Calu3 (cell line): ENCODE measurements at regions not wholly inside any gene's neighbourhood (a gene's known extent, or its start where the extent isn't known, plus 50 kb on each side); places are given as distances from the start of the nearest gene placed in this dataset.

Experiments used
- BruUV-seq: library from RNA; stranded (reverse); fragments of 400-500 nt; replicated peaks from 2 replicates; lab custom pipeline; 2021; lab: Mats Ljungman, UMichigan
- CTCF ChIA-PET: fragments of 300-600 bp; sonication (Branson Sonifier 250); formaldehyde crosslinking; loops from one replicate; lab custom pipeline; 2022; ENCODE audit warnings: antibody characterized with exemption; lab: Charles Lee
- DNase-seq: peaks from one replicate; pipeline ENCODE4 v3.0.0; 2022
- H3K27ac Mint-ChIP-seq: one replicate; pipeline ENCODE4 v1.8.0; 2022; ENCODE audit warnings: mixed read lengths; ENCODE audit not compliant: unreplicated experiment
- H3K27me3 Mint-ChIP-seq: one replicate; pipeline ENCODE4 v1.8.0; 2022; ENCODE audit warnings: mixed read lengths; ENCODE audit not compliant: unreplicated experiment
- H3K36me3 Mint-ChIP-seq: one replicate; pipeline ENCODE4 v1.8.0; 2022; ENCODE audit warnings: mild to moderate bottlenecking, moderate library complexity, mixed read lengths; ENCODE audit not compliant: insufficient read depth, unreplicated experiment
- H3K4me1 Mint-ChIP-seq: one replicate; pipeline ENCODE4 v1.8.0; 2022; ENCODE audit warnings: mild to moderate bottlenecking, low read depth, mixed read lengths; ENCODE audit not compliant: unreplicated experiment
- H3K4me3 Mint-ChIP-seq: one replicate; pipeline ENCODE4 v1.8.0; 2022; ENCODE audit warnings: mild to moderate bottlenecking, low read depth, moderate library complexity, mixed read lengths; ENCODE audit not compliant: unreplicated experiment
- H3K9me3 Mint-ChIP-seq: one replicate; pipeline ENCODE4 v1.8.0; 2022; ENCODE audit warnings: low read depth, mixed read lengths; ENCODE audit not compliant: unreplicated experiment
- intact Hi-C: fragments of 100-400 bp; cut with micrococcal nuclease; formaldehyde crosslinking; loops from one replicate; pipeline ENCODE4 v1.10.0; 2022; ENCODE audit not compliant: unreplicated experiment
- TF ChIP-seq, protein P1 (sequence below): fragments of 200-600 bp; IDR thresholded peaks from one replicate; pipeline ENCODE4 v1.8.0; 2022; ENCODE audit warnings: antibody characterized with exemption; ENCODE audit not compliant: unreplicated experiment

- no peaks in the 10 kb centered on the region for H3K27me3 Mint-ChIP-seq
- H3K36me3 Mint-ChIP-seq: no peaks in the 10 kb centered on the region
- intact Hi-C loops: no loop called here
- no peak overlapping the region for H3K4me3 Mint-ChIP-seq
- H3K9me3 Mint-ChIP-seq: peaks cover 16% of the 10 kb centered on the region
- no peak overlapping the region for H3K27ac Mint-ChIP-seq
- no peak for DNase-seq
- CTCF ChIA-PET: no interaction called here
- BruUV-seq: no TSS peak
- TF ChIP-seq, protein P1, sequence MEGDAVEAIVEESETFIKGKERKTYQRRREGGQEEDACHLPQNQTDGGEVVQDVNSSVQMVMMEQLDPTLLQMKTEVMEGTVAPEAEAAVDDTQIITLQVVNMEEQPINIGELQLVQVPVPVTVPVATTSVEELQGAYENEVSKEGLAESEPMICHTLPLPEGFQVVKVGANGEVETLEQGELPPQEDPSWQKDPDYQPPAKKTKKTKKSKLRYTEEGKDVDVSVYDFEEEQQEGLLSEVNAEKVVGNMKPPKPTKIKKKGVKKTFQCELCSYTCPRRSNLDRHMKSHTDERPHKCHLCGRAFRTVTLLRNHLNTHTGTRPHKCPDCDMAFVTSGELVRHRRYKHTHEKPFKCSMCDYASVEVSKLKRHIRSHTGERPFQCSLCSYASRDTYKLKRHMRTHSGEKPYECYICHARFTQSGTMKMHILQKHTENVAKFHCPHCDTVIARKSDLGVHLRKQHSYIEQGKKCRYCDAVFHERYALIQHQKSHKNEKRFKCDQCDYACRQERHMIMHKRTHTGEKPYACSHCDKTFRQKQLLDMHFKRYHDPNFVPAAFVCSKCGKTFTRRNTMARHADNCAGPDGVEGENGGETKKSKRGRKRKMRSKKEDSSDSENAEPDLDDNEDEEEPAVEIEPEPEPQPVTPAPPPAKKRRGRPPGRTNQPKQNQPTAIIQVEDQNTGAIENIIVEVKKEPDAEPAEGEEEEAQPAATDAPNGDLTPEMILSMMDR: no peak
- H3K4me1 Mint-ChIP-seq: no peaks in the 10 kb centered on the region
Observed at GRCh38 chr1:14106679-14107313, 406.8 kb downstream of the PRDM2 start.

DNA sequence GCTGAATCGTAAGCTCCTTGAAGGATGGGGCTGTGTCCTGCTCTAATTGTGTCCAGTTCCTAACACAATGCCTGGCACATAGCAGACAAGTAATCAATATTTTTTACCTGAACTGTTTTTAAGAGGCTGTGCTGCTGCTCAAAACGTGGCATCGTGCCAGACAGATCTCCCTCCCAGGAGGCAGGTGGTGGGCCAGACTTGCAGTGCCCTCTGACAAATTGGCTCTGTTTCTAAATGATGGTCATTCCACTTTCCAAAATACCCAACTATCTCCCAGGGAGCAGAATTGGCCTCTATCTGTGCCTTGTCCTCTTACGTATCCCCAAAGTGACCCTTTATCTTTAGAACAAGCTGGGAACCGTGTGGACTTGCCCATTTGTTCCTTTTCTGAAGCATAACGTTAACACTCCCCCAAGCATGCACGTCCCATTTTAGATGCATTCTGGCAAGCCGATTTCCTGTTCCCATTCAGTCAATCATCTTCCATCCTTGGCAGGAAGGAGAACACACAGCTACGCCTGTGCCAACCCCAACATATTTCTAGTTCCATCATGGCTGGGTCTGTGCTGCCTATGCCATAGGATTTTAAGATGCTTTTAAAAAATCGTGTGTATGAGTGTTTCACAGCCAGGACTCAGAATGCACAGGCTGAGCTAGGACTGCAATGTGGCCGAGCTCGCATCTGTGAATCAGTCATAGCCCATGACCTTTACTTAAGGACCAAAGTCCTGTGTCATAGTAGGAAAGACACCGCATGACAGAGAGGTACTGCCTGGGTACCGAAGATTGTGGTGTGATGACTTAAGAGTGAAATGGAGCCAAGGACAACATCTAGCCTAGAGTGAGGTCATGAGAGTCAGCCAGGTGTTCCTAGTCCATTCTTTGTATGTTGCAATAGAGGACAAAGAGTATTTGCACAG lies 408.6 kb downstream of the PRDM2 start:
- TF ChIP-seq, protein P1: no peak
- BruUV-seq: no TSS peak
- Mint-ChIP-seq H3K9me3 (peaks cover 17% of the 10 kb centered on the region), H3K4me1 (no peaks in the 10 kb centered on the region), H3K27ac (no peak overlapping the region), H3K27me3 (no peaks in the 10 kb centered on the region), H3K36me3 (no peaks in the 10 kb centered on the region), H3K4me3 (no peak overlapping the region)
- CTCF ChIA-PET: no interaction called here
- no peak for DNase-seq
- intact Hi-C loops: no loop called here

GRCh38 chr1:14109276-14109635 lies 409.3 kb downstream of the PRDM2 start:
- no peaks in the 10 kb centered on the region for H3K4me1 Mint-ChIP-seq
- no peak overlapping the region for H3K4me3 Mint-ChIP-seq
- TF ChIP-seq, protein P1: no peak
- BruUV-seq: no TSS peak
- peaks cover 17% of the 10 kb centered on the region for H3K9me3 Mint-ChIP-seq
- DNase-seq: no peak
- H3K27ac Mint-ChIP-seq: no peak overlapping the region
- no peaks in the 10 kb centered on the region for H3K36me3 Mint-ChIP-seq
- H3K27me3 Mint-ChIP-seq: no peaks in the 10 kb centered on the region
- intact Hi-C loops: no loop called here
- CTCF ChIA-PET: no interaction called here

GRCh38 chr1:14110040-14110439 lies 410.1 kb downstream of the PRDM2 start:
- Mint-ChIP-seq H3K36me3 (no peaks in the 10 kb centered on the region), H3K4me3 (no peak overlapping the region), H3K27ac (no peak overlapping the region), H3K9me3 (peaks cover 16% of the 10 kb centered on the region), H3K27me3 (no peaks in the 10 kb centered on the region), H3K4me1 (no peaks in the 10 kb centered on the region)
- BruUV-seq: no TSS peak
- CTCF ChIA-PET: no interaction called here
- no peak for DNase-seq
- intact Hi-C loops: no loop called here
- TF ChIP-seq, protein P1: no peak
